ENCODE measurements at regions not wholly inside any gene's neighbourhood (a gene's known extent, or its start where the extent isn't known, plus 50 kb on each side); places are given as distances from the start of the nearest gene placed in this dataset.

DNA sequence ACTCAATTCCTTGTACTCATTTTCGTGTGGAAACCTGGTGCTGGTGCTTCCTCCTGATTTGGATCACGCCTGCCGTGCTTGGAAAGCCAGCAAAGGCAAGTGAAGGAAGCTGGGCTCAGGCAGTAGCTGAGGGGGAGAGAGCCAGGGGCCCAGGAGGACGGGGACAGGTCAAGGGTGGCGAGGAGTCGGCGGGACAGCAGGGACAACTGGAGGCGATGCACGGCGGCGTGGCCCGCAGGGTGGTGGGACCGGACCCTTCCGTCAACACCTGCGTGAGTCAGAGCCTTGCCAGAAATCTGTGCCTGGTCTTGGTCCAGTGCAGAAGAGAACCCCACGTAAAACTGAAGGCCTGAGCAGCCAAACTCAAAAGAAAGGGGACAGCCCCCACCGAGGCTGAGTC is 309.7 kb upstream of the SHH start:
- TF ChIP-seq GATA2 (IDR thresholded peaks at IDR 0.05; ENCODE audit: low read depth, low read length) (no peak), GATA3 (IDR thresholded peaks at IDR 0.05; ENCODE audit: low read depth, low read length) (no peak)

DNA sequence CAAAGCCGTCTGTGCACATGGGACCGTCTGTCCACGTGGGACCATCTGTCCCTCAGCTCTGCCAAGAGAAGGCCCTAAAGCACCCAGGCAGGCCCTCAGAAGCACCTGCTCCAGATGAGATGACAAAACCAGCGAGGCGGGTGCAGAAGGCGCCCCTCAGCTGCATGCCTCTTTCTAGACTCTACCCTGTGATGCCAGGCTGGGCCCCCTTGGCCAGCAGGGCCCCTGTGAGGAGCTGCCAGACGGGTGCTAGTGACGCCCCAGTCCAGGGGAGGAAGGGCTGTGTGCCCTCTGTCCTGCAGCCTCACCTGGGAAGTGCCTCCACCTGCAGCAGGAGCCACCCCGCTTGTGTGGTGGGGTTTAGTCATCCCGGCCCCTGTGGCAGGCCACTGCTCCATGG is 309.2 kb upstream of the SHH start:
- no peak for TF ChIP-seq GATA3 (IDR thresholded peaks at IDR 0.05; ENCODE audit: low read depth, low read length)
- TF ChIP-seq GATA2 (IDR thresholded peaks at IDR 0.05; ENCODE audit: low read depth, low read length): no peak

DNA sequence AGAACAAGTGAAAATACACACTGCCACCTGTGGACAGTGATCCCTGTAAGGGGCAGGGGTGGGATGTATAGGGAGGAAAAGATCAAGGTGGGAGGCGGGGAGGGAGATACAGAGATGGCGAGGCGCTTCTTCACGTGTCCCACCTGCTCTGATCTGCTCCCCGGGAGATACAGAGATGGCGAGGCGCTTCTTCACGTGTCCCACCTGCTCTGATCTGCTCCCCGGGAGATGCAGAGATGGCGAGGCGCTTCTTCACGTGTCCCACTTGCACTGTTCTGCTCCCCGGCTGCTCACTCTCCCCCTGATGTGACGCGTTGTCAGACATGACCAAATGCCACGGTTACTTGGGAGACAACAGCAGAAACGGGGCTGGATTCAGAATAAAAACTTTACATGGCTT is 308.3 kb upstream of the SHH start:
- no peak for TF ChIP-seq GATA3 (IDR thresholded peaks at IDR 0.05; ENCODE audit: low read depth, low read length)
- no peak for TF ChIP-seq GATA2 (IDR thresholded peaks at IDR 0.05; ENCODE audit: low read depth, low read length)

DNA sequence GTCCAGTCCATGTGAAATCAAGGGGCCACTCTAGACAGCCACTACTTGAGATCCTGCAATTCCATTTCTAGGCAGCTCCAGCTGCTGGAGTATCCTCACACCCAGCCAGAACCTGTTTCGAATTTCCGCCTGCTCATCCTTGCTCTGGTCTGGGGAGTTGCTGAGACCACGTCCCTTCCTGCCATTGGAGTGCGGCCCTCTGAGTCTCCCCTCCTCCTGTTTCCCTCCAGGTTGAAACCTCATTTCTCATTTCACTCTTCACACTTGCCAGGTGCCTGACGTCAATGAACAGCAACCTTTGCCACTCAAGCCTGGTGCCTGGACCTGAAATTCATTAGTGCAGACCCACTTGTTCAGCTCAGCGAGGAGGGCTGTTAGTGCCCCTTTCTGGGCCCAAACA is 307.5 kb upstream of the SHH start:
- TF ChIP-seq GATA2 (IDR thresholded peaks at IDR 0.05; ENCODE audit: low read depth, low read length): no peak
- no peak for TF ChIP-seq GATA3 (IDR thresholded peaks at IDR 0.05; ENCODE audit: low read depth, low read length)

DNA sequence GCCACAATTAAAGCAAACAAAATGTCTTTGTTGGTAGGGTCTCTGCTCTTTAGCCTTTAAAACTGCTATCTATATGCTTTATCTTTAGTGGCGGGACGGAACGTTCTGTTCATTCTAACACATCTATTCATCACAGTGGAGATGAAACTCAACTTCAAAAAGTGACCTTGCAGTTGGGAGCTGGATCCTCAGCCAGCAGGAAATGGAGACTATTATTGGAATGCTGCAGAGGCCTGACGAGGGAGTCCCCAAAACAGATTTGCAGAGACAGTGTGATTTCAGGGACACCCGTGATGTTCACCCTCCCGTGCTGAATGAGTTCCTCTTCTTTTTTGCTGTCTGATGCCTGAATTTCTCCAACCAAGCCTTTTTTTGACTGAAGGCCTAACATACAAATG is 306.0 kb upstream of the SHH start:
- TF ChIP-seq GATA3 (IDR thresholded peaks at IDR 0.05; ENCODE audit: low read depth, low read length): no peak

DNA sequence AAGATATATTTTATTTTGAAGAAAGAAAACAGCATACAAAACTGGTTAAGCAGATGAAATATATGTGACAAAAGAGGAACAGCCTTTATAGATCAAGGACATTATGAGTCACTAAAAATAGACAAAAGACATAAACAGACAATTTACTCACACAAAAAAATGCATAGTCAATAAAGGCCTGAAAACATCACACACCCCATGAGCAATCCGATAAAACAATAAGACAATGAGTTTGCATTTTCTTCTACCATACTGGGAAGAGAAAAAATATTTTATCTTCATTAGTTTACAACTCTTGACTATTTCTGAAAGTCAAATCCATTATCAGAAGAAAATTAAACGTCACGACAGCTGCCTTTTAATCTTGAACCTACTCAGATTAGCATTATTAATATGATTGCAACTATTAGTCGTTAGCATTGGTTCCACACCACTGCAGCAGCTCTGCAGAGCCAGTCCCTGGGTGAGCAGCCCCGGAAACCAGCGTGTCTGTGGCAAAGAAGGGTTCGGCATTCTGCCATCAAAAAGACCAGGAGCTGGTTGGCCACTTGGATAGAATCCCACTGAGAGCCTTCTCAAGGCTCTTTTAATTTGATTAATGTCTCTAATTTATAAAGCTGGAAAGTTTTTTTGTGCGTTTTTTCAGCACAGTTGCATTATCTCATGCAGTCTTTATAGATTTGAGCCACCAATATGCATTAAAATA is 305.4 kb upstream of the SHH start:
- no peak for TF ChIP-seq GATA3 (IDR thresholded peaks at IDR 0.05; ENCODE audit: low read depth, low read length)
- no peak for TF ChIP-seq GATA2 (IDR thresholded peaks at IDR 0.05; ENCODE audit: low read depth, low read length)

DNA sequence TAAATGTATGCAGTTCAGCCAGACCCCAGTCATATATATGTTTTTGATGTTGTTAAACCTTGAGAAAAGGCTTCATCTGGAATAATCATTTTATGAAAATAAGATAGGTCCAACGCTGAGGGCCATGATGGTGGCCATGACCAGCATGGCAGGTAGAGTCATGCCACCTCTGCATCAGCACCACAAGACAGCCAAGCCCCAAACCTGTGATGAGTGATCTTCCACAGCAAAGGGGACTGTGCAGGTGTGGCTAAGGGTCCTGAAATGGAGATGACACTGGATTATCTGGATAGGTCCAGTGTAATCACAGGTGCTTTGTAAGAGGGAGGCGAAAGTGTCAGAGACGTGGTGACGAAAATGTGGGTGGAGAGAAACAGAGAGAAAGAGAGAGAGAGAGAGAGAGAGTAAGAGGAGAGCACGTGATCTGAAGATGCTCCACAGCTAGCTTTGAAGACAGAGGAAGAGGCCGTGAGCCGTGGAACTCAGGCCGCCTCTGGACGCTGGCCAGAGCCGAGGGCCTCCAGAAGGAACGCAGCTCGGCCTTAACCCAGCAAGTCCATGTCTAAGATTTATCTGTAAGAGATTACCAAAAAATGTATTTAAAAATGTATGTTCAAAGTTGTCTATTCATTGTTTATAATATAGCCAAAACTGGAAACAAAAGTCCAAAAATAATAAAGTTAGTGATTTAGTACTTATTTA is 304.4 kb upstream of the SHH start:
- TF ChIP-seq GATA3 (IDR thresholded peaks at IDR 0.05; ENCODE audit: low read depth, low read length) (no peak), GATA2 (IDR thresholded peaks at IDR 0.05; ENCODE audit: low read depth, low read length) (no peak)

DNA sequence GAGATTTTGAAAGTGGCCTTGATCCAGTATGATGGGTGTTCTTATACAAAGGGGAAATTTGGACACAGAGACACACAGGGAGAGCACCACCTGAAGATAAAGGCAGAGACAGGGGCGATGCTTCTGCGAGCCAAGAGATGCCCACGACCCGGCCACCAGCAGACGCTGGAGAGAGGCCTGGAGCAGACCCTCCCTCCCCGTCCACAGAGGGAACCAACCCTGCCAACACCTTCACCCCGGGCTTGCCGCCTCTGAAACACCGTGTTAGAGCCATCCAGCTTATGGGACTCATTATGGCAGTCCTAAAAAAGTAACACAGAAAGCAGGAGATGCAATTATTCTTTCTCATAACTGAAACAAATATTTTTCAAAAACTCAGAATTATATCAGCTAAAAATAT is 303.3 kb upstream of the SHH start:
- no peak for TF ChIP-seq GATA2 (IDR thresholded peaks at IDR 0.05; ENCODE audit: low read depth, low read length)
- TF ChIP-seq GATA3 (IDR thresholded peaks at IDR 0.05; ENCODE audit: low read depth, low read length): no peak

DNA sequence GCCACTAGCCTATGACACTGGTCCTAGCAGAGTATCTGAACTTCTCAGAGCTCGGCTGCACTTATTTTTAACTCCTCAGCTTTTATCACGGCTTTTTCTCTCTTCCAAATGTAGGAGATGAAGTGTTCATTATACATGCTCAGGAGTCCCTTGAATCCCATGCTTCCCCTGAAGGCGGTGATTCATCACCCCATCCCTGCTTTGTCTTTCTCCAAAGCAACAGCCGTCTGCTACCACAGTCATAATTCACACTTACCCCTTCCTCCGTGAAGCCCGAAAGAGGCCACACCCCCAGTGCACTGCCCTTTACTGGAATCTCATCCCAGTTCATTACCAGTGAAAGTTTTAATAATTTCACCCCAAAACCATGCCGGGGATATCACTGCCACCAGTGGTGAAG is 301.5 kb upstream of the SHH start:
- TF ChIP-seq GATA2 (IDR thresholded peaks at IDR 0.05; ENCODE audit: low read depth, low read length) (no peak), GATA3 (IDR thresholded peaks at IDR 0.05; ENCODE audit: low read depth, low read length) (no peak)

DNA sequence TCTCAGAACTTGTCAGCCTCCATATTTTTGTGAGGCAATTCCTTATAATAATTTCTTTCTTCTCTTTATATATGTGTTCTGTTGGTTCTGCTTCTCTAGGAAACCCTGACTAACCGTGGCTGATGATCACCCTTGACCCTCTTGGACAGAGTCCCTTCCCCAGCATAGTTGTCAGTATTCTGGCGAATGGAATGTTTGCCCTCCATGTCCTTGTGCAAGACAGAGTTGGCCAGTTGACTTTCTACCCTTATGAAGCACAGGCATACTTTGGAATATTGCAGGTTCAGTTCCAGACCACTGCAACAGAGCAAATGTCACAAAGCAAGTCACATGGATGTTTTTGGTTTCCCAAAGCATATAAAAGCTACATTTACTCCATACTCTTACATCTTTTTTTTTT is 297.7 kb upstream of the SHH start:
- TF ChIP-seq GATA3 (IDR thresholded peaks at IDR 0.05; ENCODE audit: low read depth, low read length): no peak
- no peak for TF ChIP-seq GATA2 (IDR thresholded peaks at IDR 0.05; ENCODE audit: low read depth, low read length)

DNA sequence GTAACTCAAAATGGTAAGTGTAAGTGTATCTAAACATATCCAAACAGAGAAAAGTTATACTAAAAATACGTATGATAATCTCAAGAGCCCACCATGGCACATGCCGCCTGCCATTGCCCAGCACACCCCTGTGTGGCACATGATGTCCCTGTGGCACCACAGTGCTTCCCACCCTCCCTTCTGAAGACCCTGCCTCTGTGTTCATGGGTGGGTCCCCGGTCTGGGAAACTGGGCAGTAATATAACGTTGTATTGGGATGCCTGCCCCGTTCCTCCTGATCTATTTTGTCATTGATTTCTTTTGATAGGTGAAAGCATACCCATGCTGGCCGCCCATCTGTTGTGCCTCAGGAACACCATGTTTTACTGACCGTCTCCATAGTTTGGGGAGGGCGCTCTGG is 296.8 kb upstream of the SHH start:
- TF ChIP-seq GATA2 (IDR thresholded peaks at IDR 0.05; ENCODE audit: low read depth, low read length) (no peak), GATA3 (IDR thresholded peaks at IDR 0.05; ENCODE audit: low read depth, low read length) (no peak)

DNA sequence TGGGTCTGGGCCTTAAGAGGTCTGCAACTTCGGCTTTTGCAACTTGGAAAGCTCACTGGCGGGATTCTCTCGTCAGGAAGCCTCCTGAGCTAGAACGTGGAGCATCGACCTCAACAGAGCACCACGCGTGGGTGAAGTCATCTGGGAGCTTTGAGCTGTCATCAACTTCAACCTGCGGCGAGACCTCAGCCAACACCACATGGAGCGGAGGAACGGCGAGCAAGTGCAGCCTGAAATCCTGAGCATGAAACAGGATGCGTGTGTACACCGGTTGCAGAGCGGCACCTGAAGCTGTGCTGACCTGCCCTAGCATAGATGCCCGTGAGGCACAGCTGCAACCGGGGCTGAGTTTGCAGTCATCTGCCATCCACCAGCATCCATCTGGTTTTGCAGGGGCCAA is 295.7 kb upstream of the SHH start:
- TF ChIP-seq GATA3 (IDR thresholded peaks at IDR 0.05; ENCODE audit: low read depth, low read length): no peak
- no peak for TF ChIP-seq GATA2 (IDR thresholded peaks at IDR 0.05; ENCODE audit: low read depth, low read length)

DNA sequence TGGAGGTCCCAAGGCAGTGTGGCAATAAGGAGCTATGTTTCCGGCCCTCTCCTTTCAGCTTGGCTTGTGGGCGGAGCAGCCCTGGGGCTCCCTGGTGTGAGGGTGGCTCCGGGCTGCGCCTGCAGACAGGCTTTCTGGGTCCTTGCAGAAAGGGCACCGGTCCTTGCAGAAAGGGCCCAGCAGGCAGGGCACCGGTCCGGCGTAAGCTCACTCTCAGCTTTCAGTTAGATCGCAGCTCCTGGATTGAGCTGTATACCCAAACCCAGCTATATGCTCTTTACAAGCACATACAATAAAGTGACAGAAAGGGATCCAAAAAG is 293.8 kb upstream of the SHH start:
- TF ChIP-seq GATA3 (IDR thresholded peaks at IDR 0.05; ENCODE audit: low read depth, low read length): no peak
- no peak for TF ChIP-seq GATA2 (IDR thresholded peaks at IDR 0.05; ENCODE audit: low read depth, low read length)

DNA sequence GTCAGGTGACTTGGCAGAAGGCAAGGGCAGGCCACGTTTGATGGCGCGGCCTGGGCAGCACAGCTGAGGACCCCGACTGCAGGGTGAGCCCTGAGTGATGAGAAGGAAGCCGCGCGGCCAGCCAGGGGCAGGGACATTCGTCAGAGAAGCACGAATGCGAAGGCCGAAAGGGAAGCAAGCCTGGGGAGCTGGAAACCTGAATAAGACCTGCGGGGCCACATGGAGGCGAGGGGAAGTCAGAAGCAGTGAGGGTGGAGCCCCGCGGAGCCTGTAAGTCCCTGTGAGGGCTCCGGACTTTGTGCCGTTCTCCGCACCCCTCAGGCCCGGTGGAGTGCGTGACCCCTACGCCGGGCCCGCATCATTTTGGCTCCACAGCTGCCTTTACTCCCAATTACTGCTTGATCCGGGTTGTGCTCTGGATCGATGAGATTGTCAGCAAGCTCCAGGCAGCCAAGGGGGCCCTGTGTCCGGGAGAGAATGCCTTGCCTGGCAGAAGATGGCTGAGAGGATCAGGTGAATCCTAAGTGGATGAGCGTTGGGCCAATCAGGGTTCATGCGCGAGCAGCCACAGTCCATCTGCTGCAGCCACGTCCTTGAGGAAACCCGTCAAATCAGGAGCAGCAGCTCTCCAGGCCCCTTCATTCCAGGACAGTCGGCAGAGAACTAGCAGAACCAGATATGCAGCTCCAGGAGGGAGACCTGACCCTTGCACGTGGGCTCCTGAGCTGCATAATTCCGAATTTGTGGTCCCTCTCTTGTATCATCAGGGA is 293.3 kb upstream of the SHH start:
- TF ChIP-seq GATA2 (IDR thresholded peaks at IDR 0.05; ENCODE audit: low read depth, low read length) (no peak), GATA3 (IDR thresholded peaks at IDR 0.05; ENCODE audit: low read depth, low read length) (no peak)

All from SH-SY5Y (cell line).